GM12873 (cell line): ENCODE measurements at regions not wholly inside any gene's neighbourhood (a gene's known extent, or its start where the extent isn't known, plus 50 kb on each side); places are given as distances from the start of the nearest gene placed in this dataset.

ENCODE experiments used
- TF ChIP-seq, protein P1 (sequence below): IDR thresholded peaks from 2 replicates; pipeline ENCODE4 v1.5.1; 2012; ENCODE audit warnings: low read depth, mild to moderate bottlenecking, moderate library complexity, low read length, control low read depth; ENCODE audit not compliant: insufficient read depth; ENCODE audit errors: missing control alignments

DNA sequence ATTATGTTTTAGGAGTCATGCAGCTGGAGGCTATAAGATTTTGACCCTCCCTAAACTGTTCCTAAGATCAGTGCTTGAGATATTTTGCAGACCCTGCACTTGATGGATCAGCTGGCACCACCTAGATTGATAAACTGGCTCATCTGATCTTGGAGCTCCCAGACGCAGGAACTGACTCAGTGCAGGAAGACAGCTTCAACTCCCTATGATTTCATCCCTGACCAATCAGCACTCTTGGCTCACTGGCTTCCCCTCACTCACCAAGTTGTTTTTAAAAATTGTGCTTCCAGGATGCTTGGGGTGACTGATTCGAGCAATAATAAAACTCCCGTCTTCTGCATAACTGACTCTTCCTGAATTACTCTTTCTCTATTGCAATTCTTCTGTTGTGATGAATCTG, 637.5 kb upstream of the FAT3 start:
- TF ChIP-seq, protein P1, sequence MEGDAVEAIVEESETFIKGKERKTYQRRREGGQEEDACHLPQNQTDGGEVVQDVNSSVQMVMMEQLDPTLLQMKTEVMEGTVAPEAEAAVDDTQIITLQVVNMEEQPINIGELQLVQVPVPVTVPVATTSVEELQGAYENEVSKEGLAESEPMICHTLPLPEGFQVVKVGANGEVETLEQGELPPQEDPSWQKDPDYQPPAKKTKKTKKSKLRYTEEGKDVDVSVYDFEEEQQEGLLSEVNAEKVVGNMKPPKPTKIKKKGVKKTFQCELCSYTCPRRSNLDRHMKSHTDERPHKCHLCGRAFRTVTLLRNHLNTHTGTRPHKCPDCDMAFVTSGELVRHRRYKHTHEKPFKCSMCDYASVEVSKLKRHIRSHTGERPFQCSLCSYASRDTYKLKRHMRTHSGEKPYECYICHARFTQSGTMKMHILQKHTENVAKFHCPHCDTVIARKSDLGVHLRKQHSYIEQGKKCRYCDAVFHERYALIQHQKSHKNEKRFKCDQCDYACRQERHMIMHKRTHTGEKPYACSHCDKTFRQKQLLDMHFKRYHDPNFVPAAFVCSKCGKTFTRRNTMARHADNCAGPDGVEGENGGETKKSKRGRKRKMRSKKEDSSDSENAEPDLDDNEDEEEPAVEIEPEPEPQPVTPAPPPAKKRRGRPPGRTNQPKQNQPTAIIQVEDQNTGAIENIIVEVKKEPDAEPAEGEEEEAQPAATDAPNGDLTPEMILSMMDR: no peak

- TF ChIP-seq, protein P1: no peak
Observed at GRCh38 chr11:91585035-91585801, 639.4 kb upstream of the FAT3 start.

GRCh38 chr11:91563176-91563575, 661.4 kb upstream of the FAT3 start:
- TF ChIP-seq, protein P1: no peak

DNA sequence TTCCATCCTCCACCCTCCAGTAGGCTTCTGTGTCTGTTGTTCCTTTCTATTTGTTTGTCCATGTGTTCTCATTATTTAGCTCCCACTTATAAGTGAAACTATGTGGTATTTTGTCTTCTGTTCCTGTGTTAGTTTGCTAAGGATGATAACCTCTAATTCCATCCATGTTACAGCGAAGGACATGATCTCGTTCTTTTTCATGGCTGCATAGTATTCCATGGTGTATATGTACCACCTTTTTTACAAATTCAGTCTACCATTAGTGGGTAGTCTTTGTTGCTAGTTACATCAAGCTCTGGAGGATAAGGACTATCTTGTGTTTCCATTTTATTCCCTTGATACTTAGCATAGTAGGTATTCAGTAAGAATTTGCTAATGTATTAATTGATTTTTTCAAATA, 664.2 kb upstream of the FAT3 start:
- TF ChIP-seq, protein P1: no peak

GRCh38 chr11:91538065-91538464, 686.6 kb upstream of the FAT3 start:
- TF ChIP-seq, protein P1: no peak

DNA sequence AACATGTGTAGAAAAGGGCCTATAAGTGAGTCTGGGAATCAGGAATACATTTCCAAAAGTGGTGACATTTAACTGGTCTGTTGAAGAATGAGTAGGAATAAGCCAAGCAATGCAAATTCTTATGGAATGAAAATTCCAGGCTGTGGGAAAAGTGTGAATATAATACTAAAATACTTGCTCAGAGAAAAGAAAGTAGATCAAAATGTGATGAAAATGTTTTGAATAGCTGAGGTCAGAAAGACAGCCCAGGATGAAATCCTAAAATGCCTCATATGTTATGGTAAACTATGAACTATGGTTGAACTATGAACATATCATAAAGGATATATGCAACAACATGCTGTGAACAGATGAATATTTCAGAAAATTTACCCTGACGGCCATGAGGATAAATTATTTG, 688.3 kb upstream of the FAT3 start:
- TF ChIP-seq, protein P1: no peak

GRCh38 chr11:91528965-91529364, 695.7 kb upstream of the FAT3 start:
- TF ChIP-seq, protein P1: no peak
